NT2/D1 (cell line): ENCODE measurements at regions not wholly inside any gene's neighbourhood (a gene's known extent, or its start where the extent isn't known, plus 50 kb on each side); places are given as distances from the start of the nearest gene placed in this dataset.

Source experiments
- DNase-seq: peaks from one replicate; pipeline ENCODE4 v3.0.0-alpha.2; 2011; ENCODE audit warnings: low read depth, low spot score
- H3K27me3 ChIP-seq: 2 replicates; pipeline ENCODE4 v1.6.0; 2011; ENCODE audit warnings: mild to moderate bottlenecking; ENCODE audit not compliant: insufficient read length, insufficient read depth
- H3K36me3 ChIP-seq: 2 replicates; pipeline ENCODE4 v1.6.1; 2011; ENCODE audit warnings: mild to moderate bottlenecking, low read length, mixed read lengths; ENCODE audit not compliant: insufficient read depth, insufficient read length
- H3K4me1 ChIP-seq: 2 replicates; pipeline ENCODE4 v1.5.1; 2011; ENCODE audit not compliant: insufficient read depth, insufficient read length
- H3K4me3 ChIP-seq: 2 replicates; pipeline ENCODE4 v1.5.1; 2011; ENCODE audit warnings: low read depth; ENCODE audit not compliant: insufficient read length
- H3K9ac ChIP-seq: 2 replicates; pipeline ENCODE4 v1.6.0; 2011; ENCODE audit warnings: low read depth; ENCODE audit not compliant: insufficient read length
- H3K9me3 ChIP-seq: 2 replicates; pipeline ENCODE4 v1.5.1; 2011; ENCODE audit warnings: mild to moderate bottlenecking, low read length; ENCODE audit not compliant: insufficient read depth
- SUZ12 ChIP-seq: IDR thresholded peaks from 2 replicates; pipeline ENCODE4 v1.6.1; 2011; ENCODE audit not compliant: insufficient read length, insufficient read depth; ENCODE audit errors: extremely low read depth
- YY1 ChIP-seq: IDR thresholded peaks from 2 replicates; pipeline ENCODE4 v1.6.1; 2011; ENCODE audit not compliant: insufficient read length, insufficient read depth
- ZNF274 ChIP-seq: IDR thresholded peaks from 2 replicates; pipeline ENCODE4 v1.6.1; 2011; ENCODE audit warnings: mild to moderate bottlenecking, low read depth, low read length

DNA sequence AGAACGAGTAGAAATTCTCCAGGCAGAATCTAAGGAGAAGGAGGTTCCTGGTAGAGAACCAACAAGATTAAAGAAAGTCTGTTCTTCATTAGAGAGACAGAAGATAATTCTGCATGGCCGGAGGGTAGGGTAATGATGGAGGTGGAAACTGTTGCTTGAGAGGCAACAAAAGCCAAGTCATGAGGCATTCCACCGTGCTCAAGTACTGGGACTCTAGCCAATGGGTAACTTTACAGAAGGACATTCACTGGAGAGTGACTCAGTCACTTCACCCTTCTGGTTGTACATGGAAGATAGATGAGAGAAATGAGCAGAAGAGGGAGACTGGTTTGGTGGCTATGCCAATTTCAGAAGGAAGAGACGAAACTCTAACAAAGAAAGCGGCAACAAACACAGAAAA is 53.6 kb upstream of the ANKFN1 start:
- DNase-seq: no peak
- Histone ChIP-seq H3K9me3 (no peaks in the 10 kb centered on the region), H3K4me3 (no peak overlapping the region), H3K9ac (no peak overlapping the region), H3K36me3 (no peaks in the 10 kb centered on the region), H3K4me1 (no peaks in the 10 kb centered on the region), H3K27me3 (no peaks in the 10 kb centered on the region)
- no peak for TF ChIP-seq SUZ12
- no peak for TF ChIP-seq ZNF274
- no peak for TF ChIP-seq YY1
